CD4-positive, CD25-positive, alpha-beta regulatory T cell (primary cell): ENCODE measurements at regions not wholly inside any gene's neighbourhood (a gene's known extent, or its start where the extent isn't known, plus 50 kb on each side); places are given as distances from the start of the nearest gene placed in this dataset.

Source experiments
- ATAC-seq, 2 donors: fragments of 150-1000 bp; cut with Tn5 transposase; one replicate each; pipeline ENCODE4 v1.10.0; 2021; ENCODE audit warnings: low read depth in 2 of 2, moderate number of reproducible peaks in 2 of 2, moderate library complexity in 1 of 2
- DNase-seq, 3 donors: peaks; one replicate each; pipeline versions ENCODE4 v3.0.0 to v3.0.0-alpha.2; 2012 to 2022; ENCODE audit warnings: mixed read lengths in 1 of 3
- H3K27ac ChIP-seq: one replicate; pipeline ENCODE4 v1.7.0; 2013; ENCODE audit warnings: mild to moderate bottlenecking, low read length; ENCODE audit not compliant: insufficient read depth, poor library complexity, severe bottlenecking
- H3K27me3 ChIP-seq: one replicate; pipeline ENCODE4 v1.7.0; 2013; ENCODE audit warnings: low read length; ENCODE audit not compliant: control insufficient read depth, insufficient read depth
- H3K36me3 ChIP-seq: one replicate; pipeline ENCODE4 v1.7.0; 2013; ENCODE audit warnings: mild to moderate bottlenecking, low read length, moderate library complexity; ENCODE audit not compliant: control insufficient read depth, insufficient read depth
- H3K4me1 ChIP-seq: 2 replicates; pipeline ENCODE4 v1.7.0; 2013; ENCODE audit warnings: mild to moderate bottlenecking, low read length; ENCODE audit not compliant: insufficient read depth, control insufficient read depth, poor library complexity, severe bottlenecking
- H3K4me3 ChIP-seq: one replicate; pipeline ENCODE4 v1.7.0; 2013; ENCODE audit warnings: low read depth, mild to moderate bottlenecking, low read length, moderate library complexity
- H3K9me3 ChIP-seq, 2 experiments: 1 replicate in 1 of 2; 2 replicates in 1 of 2; pipeline ENCODE4 v1.7.0; 2013; ENCODE audit warnings: low read length in 2 of 2, mild to moderate bottlenecking in 1 of 2, moderate library complexity in 1 of 2; ENCODE audit not compliant: control insufficient read depth in 2 of 2
- H3K27ac Mint-ChIP-seq, 3 donors: one replicate each; pipeline ENCODE4 v1.8.0; 2020 to 2022; ENCODE audit warnings: mild to moderate bottlenecking in 3 of 3, mixed read lengths in 3 of 3, moderate library complexity in 2 of 3
- H3K27me3 Mint-ChIP-seq: one replicate; pipeline ENCODE4 v1.8.0; 2022; ENCODE audit warnings: mild to moderate bottlenecking, mixed read lengths
- H3K36me3 Mint-ChIP-seq: one replicate; pipeline ENCODE4 v1.8.0; 2020; ENCODE audit warnings: mixed read lengths
- H3K4me1 Mint-ChIP-seq, 4 donors: one replicate each; pipeline ENCODE4 v1.8.0; 2020 to 2022; ENCODE audit warnings: mixed read lengths in 4 of 4, mild to moderate bottlenecking in 1 of 4
- H3K4me3 Mint-ChIP-seq, 4 donors: one replicate each; pipeline ENCODE4 v1.8.0; 2020 to 2022; ENCODE audit warnings: mild to moderate bottlenecking in 4 of 4, mixed read lengths in 4 of 4, moderate library complexity in 3 of 4
- H3K9me3 Mint-ChIP-seq, 7 donors: one replicate each; pipeline ENCODE4 v1.8.0; 2020 to 2022; ENCODE audit warnings: mixed read lengths in 7 of 7, mild to moderate bottlenecking in 3 of 7, moderate library complexity in 2 of 7

GRCh38 chr3:147924755-147925154 lies 515.6 kb downstream of the ZIC1 start:
- no peaks in the 10 kb centered on the region for H3K9me3 ChIP-seq
- Mint-ChIP-seq H3K27ac (no peak overlapping the region), H3K4me1 (no peaks in the 10 kb centered on the region), H3K27me3 (no peaks in the 10 kb centered on the region), H3K4me3 (no peak overlapping the region), H3K36me3 (no peaks in the 10 kb centered on the region), H3K9me3 (peaks cover 0 to 3% (median 0%) of the 10 kb centered on the region in 7 donors)
- no peaks in the 10 kb centered on the region for H3K36me3 ChIP-seq
- DNase-seq = no peak
- no peak for ATAC-seq
- H3K27ac ChIP-seq = no peak overlapping the region
- H3K27me3 ChIP-seq = no peaks in the 10 kb centered on the region
- no peak overlapping the region for H3K4me3 ChIP-seq
- H3K4me1 ChIP-seq = no peaks in the 10 kb centered on the region

- Mint-ChIP-seq H3K9me3 (peaks cover 0 to 3% (median 0%) of the 10 kb centered on the region in 7 donors), H3K27ac (peak overlapping the region in 1 of 3 donors; percentile 7)
- no peaks in the 10 kb centered on the region for H3K36me3 ChIP-seq
Observed at GRCh38 chr3:147925272-147925671, 516.1 kb downstream of the ZIC1 start.

DNA sequence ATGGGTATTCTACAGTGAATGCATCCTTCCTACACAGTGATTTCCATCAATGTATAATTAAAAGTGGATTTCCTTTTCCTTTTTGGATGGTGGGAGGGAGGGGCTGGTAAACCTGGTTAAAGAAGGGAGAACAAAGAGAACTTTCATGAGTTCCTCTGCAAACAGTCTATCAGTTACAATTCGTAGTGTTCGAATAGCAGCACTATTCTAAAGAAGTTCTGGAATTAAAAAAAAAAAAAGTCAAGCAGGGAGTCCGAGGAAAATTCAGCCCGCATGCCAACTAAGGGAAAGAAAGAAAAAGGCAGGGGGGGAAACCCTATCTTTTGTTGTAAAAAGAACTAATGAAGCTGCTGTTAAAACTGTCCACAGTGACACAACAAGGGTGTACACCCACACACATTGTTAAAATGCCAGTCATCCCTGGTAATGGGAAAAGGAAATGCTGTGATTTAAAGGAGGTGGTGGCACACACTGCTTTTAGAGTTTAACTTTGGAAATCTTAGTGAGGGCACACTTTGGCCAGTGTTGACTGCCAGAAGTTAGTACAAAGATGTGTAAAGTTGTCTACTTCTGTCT lies 521.2 kb downstream of the ZIC1 start:
- Mint-ChIP-seq H3K4me3 (no peak overlapping the region), H3K27ac (no peak overlapping the region), H3K9me3 (peaks cover 0 to 5% (median 0%) of the 10 kb centered on the region in 7 donors), H3K27me3 (no peaks in the 10 kb centered on the region), H3K4me1 (no peaks in the 10 kb centered on the region), H3K36me3 (no peaks in the 10 kb centered on the region)
- DNase-seq (no peak), ATAC-seq (no peak)
- Histone ChIP-seq H3K27me3 (no peaks in the 10 kb centered on the region), H3K4me3 (no peak overlapping the region), H3K4me1 (no peaks in the 10 kb centered on the region), H3K27ac (no peak overlapping the region), H3K9me3 (no peaks in the 10 kb centered on the region), H3K36me3 (no peaks in the 10 kb centered on the region)

More at GRCh38 chr3:147925272-147925671, 516.1 kb downstream of the ZIC1 start:
- Histone ChIP-seq H3K27me3 (no peaks in the 10 kb centered on the region), H3K4me1 (no peaks in the 10 kb centered on the region), H3K9me3 (no peaks in the 10 kb centered on the region), H3K27ac (no peak overlapping the region), H3K4me3 (no peak overlapping the region)
- no peaks in the 10 kb centered on the region for H3K36me3 Mint-ChIP-seq
- DNase-seq = no peak
- ATAC-seq = no peak
- H3K4me1 Mint-ChIP-seq = no peaks in the 10 kb centered on the region
- H3K4me3 Mint-ChIP-seq = no peak overlapping the region
- H3K27me3 Mint-ChIP-seq = no peaks in the 10 kb centered on the region

DNA sequence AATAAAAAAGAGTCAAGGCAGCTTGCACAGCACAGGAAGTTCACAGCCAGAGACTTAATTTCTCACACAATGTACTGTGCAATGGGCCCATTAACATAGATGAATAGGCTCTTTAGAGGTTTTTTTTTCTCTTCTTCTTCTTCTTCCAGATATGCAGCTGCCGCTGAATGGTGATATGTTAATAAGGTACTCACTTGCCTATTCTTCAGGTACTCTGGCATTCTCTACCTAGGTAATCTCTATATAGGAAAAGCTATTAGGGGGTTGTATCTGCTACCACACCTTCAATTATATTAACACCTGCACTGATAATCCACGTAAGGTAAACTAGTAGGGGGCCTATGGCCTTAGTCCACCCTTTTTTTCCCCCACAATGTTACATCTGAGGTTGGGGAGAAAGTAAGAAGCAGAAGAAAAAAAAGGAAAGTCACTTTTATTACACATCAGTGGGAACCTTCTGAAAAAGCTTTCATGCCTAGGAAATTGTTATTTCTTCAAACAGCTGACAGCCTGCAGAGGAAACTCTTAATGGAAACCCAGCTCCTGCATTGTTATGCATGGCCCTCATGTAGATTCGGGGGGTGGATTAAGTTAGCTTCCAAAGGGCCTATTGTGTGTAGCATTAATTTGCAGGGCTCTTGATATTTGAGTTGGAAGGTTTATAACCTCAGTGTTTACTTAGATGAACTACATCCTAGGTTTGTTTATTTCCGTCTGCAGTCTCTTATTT lies 525.5 kb downstream of the ZIC1 start:
- ATAC-seq (no peak), DNase-seq (no peak)
- Mint-ChIP-seq H3K4me1 (no peaks in the 10 kb centered on the region), H3K27me3 (no peaks in the 10 kb centered on the region), H3K27ac (peak overlapping the region in 1 of 3 donors; percentile 43), H3K4me3 (no peak overlapping the region), H3K36me3 (no peaks in the 10 kb centered on the region), H3K9me3 (peaks cover 0 to 5% (median 0%) of the 10 kb centered on the region in 7 donors)
- H3K4me1 ChIP-seq = no peaks in the 10 kb centered on the region
- H3K36me3 ChIP-seq = no peaks in the 10 kb centered on the region
- no peak overlapping the region for H3K4me3 ChIP-seq
- H3K27ac ChIP-seq = no peak overlapping the region
- H3K27me3 ChIP-seq = no peaks in the 10 kb centered on the region
- no peaks in the 10 kb centered on the region for H3K9me3 ChIP-seq

DNA sequence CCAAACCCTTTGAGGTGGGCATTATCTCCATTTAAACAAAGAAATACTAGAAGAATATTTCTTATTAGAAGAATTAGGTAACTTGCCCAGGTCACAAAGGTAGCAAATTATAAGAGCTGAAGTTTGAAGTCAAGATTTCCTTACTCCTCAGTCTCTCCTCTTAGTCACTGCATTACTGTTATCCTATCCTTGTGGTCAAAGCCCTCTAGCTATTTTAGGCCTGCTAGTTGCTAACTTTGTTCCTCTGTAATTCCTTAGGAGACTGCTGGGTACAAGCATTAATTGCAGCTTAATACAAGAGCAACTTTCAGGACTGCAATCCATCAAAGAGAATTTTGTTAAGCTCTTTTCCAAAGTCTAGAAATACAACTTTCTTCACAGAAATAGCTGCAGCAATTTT lies 528.2 kb downstream of the ZIC1 start:
- Mint-ChIP-seq H3K4me1 (no peaks in the 10 kb centered on the region), H3K27me3 (no peaks in the 10 kb centered on the region), H3K4me3 (no peak overlapping the region), H3K27ac (no peak overlapping the region), H3K36me3 (no peaks in the 10 kb centered on the region), H3K9me3 (peaks cover 0 to 6% (median 0%) of the 10 kb centered on the region in 7 donors)
- Histone ChIP-seq H3K27ac (no peak overlapping the region), H3K4me3 (no peak overlapping the region), H3K36me3 (no peaks in the 10 kb centered on the region), H3K9me3 (no peaks in the 10 kb centered on the region), H3K27me3 (no peaks in the 10 kb centered on the region), H3K4me1 (no peaks in the 10 kb centered on the region)
- DNase-seq (no peak), ATAC-seq (no peak)

DNA sequence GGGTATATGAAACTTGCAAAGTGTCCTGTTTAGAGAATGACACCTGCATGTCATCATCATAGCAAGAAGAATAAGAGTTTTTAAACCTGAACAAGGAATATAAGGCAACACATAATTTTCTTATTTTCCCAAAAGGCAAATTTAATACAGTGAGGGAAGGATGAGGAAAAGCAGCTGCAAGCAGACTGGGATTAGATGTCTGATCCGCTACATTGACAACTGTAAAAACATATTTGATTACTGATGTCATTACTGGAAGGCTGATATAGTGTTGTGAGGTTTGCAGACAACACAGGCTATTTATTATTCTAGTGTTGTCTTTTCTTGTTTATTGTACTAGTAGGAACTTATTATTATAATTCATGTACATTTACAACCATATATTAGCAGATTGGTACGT lies 528.7 kb downstream of the ZIC1 start:
- no peaks in the 10 kb centered on the region for H3K36me3 Mint-ChIP-seq
- H3K27me3 Mint-ChIP-seq = no peaks in the 10 kb centered on the region
- Histone ChIP-seq H3K36me3 (no peaks in the 10 kb centered on the region), H3K27ac (no peak overlapping the region), H3K9me3 (no peaks in the 10 kb centered on the region), H3K4me3 (no peak overlapping the region), H3K4me1 (no peaks in the 10 kb centered on the region), H3K27me3 (no peaks in the 10 kb centered on the region)
- H3K4me1 Mint-ChIP-seq = no peaks in the 10 kb centered on the region
- no peak overlapping the region for H3K27ac Mint-ChIP-seq
- H3K9me3 Mint-ChIP-seq = peaks cover 0 to 6% (median 0%) of the 10 kb centered on the region in 7 donors
- ATAC-seq (no peak), DNase-seq (no peak)
- H3K4me3 Mint-ChIP-seq = no peak overlapping the region

DNA sequence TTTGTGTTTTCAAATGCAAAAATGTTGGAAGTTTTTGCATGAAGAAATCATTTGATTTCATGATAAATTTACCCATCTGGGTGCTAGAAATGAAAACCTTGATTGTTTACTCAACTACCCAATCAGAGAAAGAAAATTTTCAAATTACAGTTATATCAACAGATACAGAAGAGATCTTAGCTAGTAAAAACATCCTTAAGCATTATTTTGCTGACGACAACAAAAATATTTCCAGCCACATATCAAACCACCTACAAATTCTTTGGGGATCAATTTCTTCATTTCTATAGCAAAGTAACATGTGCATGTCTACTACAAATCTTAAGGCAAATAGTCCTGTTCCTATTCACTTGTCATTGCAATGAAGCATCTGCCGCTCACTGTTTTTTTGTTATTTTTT lies 530.3 kb downstream of the ZIC1 start:
- DNase-seq (no peak), ATAC-seq (no peak)
- H3K4me3 Mint-ChIP-seq = no peak overlapping the region
- Histone ChIP-seq H3K36me3 (no peaks in the 10 kb centered on the region), H3K9me3 (no peaks in the 10 kb centered on the region), H3K27me3 (no peaks in the 10 kb centered on the region), H3K4me3 (no peak overlapping the region), H3K4me1 (no peaks in the 10 kb centered on the region), H3K27ac (no peak overlapping the region)
- peaks cover 0 to 7% (median 3%) of the 10 kb centered on the region in 7 donors for H3K9me3 Mint-ChIP-seq
- H3K4me1 Mint-ChIP-seq = no peaks in the 10 kb centered on the region
- H3K27ac Mint-ChIP-seq = no peak overlapping the region
- H3K27me3 Mint-ChIP-seq = no peaks in the 10 kb centered on the region
- no peaks in the 10 kb centered on the region for H3K36me3 Mint-ChIP-seq

DNA sequence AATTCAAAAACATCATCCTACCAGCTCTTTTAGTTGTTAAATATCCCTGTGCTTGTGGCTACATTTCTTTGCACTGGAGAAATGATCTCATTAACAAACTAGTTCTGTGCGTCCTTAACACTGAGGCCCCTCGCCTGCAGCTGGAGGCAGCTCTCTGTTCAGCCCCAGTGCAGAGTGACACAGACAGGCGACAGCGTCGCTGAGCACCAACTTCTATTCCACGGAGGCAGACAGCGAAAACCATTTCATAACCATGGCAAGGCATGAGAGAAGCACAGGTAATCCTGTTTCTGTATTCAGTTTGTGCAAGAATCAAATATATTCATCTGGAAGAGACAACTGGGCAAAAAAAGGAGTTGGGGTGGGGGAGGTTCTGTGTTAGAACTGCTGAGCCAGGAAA lies 530.7 kb downstream of the ZIC1 start:
- Mint-ChIP-seq H3K27ac (no peak overlapping the region), H3K27me3 (no peaks in the 10 kb centered on the region), H3K4me3 (no peak overlapping the region), H3K4me1 (no peaks in the 10 kb centered on the region), H3K9me3 (peaks cover 0 to 6% (median 3%) of the 10 kb centered on the region in 7 donors), H3K36me3 (no peaks in the 10 kb centered on the region)
- Histone ChIP-seq H3K9me3 (no peaks in the 10 kb centered on the region), H3K36me3 (no peaks in the 10 kb centered on the region), H3K4me3 (no peak overlapping the region), H3K4me1 (no peaks in the 10 kb centered on the region), H3K27ac (no peak overlapping the region), H3K27me3 (no peaks in the 10 kb centered on the region)
- DNase-seq (no peak), ATAC-seq (no peak)
